PC-3 (cell line): ENCODE measurements at regions not wholly inside any gene's neighbourhood (a gene's known extent, or its start where the extent isn't known, plus 50 kb on each side); places are given as distances from the start of the nearest gene placed in this dataset.

Experiments used
- EZH2 ChIP-seq: fragments of 300-600 bp; sonication (generic); IDR thresholded peaks from one replicate; pipeline ENCODE4 v1.6.1; 2017; ENCODE audit warnings: antibody characterized with exemption, mild to moderate bottlenecking, low read length; ENCODE audit not compliant: unreplicated experiment
- EZH2phosphoT487 ChIP-seq: fragments of 300-600 bp; sonication (generic); IDR thresholded peaks from 2 replicates; pipeline ENCODE4 v1.6.1; 2018; ENCODE audit warnings: mild to moderate bottlenecking, antibody characterized with exemption, low read length, borderline replicate concordance
- TF ChIP-seq, protein P1 (sequence below): fragments of 300-600 bp; sonication (generic); conservative IDR thresholded peaks from 2 replicates; pipeline ENCODE4 v1.5.1; 2017; ENCODE audit warnings: antibody characterized with exemption, low read depth, mild to moderate bottlenecking, low read length

DNA sequence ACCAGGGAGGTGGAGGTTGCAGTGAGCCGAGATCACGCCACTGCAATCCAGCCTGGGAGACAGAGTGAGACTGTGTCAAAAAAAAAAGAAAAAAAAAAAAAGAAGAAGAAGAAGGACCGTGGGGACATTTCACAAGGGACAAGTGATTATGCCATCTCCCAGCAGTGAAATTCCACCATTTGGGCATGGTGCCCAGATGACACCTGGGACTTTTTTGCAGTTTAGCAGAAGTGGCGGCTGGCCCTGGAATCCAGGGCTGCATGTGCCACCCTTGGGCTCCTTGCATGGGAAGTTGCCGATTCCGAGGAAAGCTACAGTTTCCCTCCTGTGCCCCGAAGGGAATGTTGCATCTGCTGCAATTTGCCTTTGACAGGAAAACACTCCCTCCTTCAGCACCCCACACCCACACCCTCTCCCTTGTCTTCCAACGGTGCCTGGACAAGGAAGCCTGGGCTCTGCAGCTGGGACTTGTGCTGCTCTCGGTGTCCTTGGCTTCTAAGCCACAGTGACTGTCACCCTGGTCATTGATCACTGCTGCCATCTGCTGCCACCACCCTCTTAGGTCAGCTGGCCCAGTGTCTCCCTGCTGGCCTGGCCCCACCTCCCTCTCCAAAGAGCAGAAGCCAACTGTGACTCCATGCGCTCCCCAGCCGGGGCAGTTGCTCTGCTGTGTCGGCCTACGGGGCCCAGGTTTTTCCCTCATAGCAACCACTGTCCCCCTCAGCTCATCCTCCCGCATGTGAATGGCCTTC is 56.4 kb upstream of the LRRC30 start:
- TF ChIP-seq, protein P1, sequence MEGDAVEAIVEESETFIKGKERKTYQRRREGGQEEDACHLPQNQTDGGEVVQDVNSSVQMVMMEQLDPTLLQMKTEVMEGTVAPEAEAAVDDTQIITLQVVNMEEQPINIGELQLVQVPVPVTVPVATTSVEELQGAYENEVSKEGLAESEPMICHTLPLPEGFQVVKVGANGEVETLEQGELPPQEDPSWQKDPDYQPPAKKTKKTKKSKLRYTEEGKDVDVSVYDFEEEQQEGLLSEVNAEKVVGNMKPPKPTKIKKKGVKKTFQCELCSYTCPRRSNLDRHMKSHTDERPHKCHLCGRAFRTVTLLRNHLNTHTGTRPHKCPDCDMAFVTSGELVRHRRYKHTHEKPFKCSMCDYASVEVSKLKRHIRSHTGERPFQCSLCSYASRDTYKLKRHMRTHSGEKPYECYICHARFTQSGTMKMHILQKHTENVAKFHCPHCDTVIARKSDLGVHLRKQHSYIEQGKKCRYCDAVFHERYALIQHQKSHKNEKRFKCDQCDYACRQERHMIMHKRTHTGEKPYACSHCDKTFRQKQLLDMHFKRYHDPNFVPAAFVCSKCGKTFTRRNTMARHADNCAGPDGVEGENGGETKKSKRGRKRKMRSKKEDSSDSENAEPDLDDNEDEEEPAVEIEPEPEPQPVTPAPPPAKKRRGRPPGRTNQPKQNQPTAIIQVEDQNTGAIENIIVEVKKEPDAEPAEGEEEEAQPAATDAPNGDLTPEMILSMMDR = 0 out of 2 replicates have a peak, but pooled peaks have one; percentile 21
- no peak for TF ChIP-seq EZH2phosphoT487
- no peak for TF ChIP-seq EZH2
